Activated T-helper 1 cell treated with anti-CD3 and anti-CD28 coated beads, Interleukin-12 subunit alpha, Interleukin-12 subunit beta, Interleukin-2, Interleukin-4 antibody, amounts not matched to agents 30 ng/mL and 10 ng/mL and 1 ng/mL, durations not matched to agents 14 hours and 24 hours and 36 hours (primary cell): ENCODE measurements at regions not wholly inside any gene's neighbourhood (a gene's known extent, or its start where the extent isn't known, plus 50 kb on each side); places are given as distances from the start of the nearest gene placed in this dataset.

Experiments
- DNase-seq: peaks from one replicate; pipeline ENCODE4 v3.0.0; 2021; ENCODE audit warnings: low spot score
- H3K27ac Mint-ChIP-seq: one replicate; pipeline ENCODE4 v1.8.0; 2021; ENCODE audit warnings: mild to moderate bottlenecking, mixed read lengths
- H3K27me3 Mint-ChIP-seq: one replicate; pipeline ENCODE4 v1.8.0; 2022; ENCODE audit warnings: mild to moderate bottlenecking, moderate library complexity, mixed read lengths; ENCODE audit not compliant: insufficient read depth
- H3K36me3 Mint-ChIP-seq: one replicate; pipeline ENCODE4 v1.8.0; 2021; ENCODE audit warnings: low read depth, mixed read lengths
- H3K4me1 Mint-ChIP-seq: one replicate; pipeline ENCODE4 v1.8.0; 2021; ENCODE audit warnings: low read depth, mixed read lengths
- H3K4me3 Mint-ChIP-seq: one replicate; pipeline ENCODE4 v1.8.0; 2021; ENCODE audit warnings: mild to moderate bottlenecking, moderate library complexity, mixed read lengths
- H3K9me3 Mint-ChIP-seq: one replicate; pipeline ENCODE4 v1.8.0; 2021; ENCODE audit warnings: mixed read lengths
- intact Hi-C: fragments of 100-400 bp; cut with micrococcal nuclease; formaldehyde crosslinking; loops from one replicate; pipeline ENCODE4 v1.15.1; 2024

DNA sequence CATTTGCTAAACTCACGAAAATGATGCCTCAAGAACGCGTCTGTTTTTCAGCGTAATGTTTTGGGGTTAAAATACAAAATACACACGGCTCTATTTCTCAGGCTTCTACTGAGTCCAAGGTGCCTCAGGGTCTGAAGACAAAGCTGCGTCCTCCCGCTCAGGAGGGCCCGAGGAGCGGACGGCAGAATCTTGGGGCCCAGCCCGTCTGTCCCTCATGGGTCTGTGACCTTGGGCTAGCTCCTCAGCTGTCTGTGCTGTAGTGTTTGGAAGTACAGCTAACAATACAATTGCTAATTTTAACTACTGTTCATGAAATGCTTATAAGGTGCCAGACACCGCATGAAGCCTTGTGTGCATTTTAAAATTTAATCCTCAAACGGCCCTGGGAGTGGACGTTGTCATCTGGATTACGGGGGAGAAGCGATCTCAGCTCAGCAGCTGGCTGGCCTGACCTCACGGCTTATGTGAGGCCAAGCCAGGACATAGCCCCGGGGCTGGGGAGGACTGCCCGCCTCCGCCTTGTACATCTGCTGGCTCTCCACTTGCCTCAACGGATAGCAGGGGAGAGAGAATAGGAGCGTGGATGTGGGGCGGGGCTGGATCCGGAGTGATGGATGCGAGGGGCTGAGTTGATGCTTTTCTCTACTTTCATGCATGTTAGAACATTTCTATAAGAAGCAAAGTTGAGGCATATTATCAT lies 357.4 kb downstream of the GLRX3 start:
- H3K9me3 Mint-ChIP-seq: no peaks in the 10 kb centered on the region
- DNase-seq: no peak
- no peaks in the 10 kb centered on the region for H3K4me1 Mint-ChIP-seq
- no peaks in the 10 kb centered on the region for H3K36me3 Mint-ChIP-seq
- H3K27me3 Mint-ChIP-seq: no peaks in the 10 kb centered on the region
- no peak overlapping the region for H3K27ac Mint-ChIP-seq
- intact Hi-C loops: no loop called here
- H3K4me3 Mint-ChIP-seq: no peak overlapping the region

DNA sequence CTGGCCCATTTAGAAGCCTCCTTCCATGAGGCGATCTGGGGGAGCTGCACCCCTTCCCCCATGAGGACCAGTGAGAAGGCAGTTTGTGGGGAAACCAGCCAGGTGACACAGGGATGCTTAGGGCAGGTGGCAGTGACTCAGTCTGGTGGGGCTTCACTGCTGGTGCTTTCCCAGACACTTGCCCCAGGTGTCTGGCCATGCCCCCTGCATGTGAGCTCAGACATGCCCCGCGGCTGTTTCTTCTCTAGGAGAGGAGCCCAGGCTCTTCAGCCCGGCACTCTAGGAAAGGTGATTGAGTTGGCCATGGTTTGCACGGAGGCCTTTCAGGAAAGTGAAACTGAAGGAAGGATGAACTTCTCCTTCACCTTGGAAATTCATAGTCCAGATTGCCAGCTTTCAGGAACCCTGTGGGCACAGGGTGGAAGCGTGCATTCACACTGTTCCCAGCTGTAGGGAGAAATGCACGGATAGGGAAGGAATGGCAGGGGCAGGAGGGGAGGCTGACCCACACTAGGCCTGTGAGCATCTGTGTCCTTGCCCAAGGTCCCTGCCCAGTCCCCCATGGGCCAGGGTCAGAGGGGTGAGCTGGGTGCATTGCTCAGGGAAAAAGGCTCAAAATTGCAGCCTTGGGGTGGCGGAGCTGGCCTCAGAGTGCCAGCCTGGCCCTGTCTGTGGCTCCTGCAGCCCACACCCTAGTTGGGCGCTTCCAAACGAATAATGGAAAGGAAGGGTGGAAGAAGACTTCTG lies 359.1 kb downstream of the GLRX3 start:
- no peaks in the 10 kb centered on the region for H3K9me3 Mint-ChIP-seq
- no peak overlapping the region for H3K4me3 Mint-ChIP-seq
- no peak overlapping the region for H3K27ac Mint-ChIP-seq
- DNase-seq: no peak
- intact Hi-C loops: no loop called here
- no peaks in the 10 kb centered on the region for H3K27me3 Mint-ChIP-seq
- no peaks in the 10 kb centered on the region for H3K4me1 Mint-ChIP-seq
- no peaks in the 10 kb centered on the region for H3K36me3 Mint-ChIP-seq

DNA sequence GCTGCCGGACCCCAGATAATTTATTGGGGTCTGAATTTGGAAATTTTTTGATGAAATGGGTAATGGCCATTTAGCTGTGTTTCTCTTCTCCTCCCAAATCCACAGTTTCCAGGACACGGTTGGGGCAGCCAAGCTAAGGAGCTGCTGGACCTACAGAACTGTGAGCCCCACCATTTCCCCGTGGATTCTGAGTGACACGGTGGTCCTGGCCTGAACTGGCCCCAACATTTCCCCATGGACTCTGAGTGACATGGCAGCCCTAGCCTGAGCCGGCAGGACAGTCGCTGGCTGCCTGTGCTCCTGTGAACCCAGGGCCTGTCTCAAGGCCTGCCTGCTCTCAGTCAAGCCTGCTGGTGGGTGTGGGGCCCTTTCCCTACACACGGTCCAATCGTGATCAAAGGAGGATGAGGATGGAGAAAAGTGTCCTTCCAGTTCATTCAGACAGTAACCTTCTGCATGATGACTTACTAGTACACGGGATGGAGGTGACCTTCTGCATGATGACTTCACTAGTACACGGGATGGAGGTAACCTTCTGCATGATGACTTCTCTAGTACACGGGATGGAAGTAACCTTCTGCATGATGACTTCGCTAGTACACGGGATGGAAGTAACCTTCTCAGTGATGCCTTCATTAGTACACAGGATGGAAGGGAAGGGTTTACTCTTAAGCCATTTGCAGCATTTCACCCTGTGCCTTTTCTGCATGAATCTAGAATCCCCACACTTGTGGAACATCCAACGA lies 359.9 kb downstream of the GLRX3 start:
- Mint-ChIP-seq H3K27me3 (no peaks in the 10 kb centered on the region), H3K9me3 (no peaks in the 10 kb centered on the region), H3K4me3 (no peak overlapping the region), H3K27ac (no peak overlapping the region), H3K4me1 (no peaks in the 10 kb centered on the region), H3K36me3 (no peaks in the 10 kb centered on the region)
- no peak for DNase-seq
- intact Hi-C loops: no loop called here

DNA sequence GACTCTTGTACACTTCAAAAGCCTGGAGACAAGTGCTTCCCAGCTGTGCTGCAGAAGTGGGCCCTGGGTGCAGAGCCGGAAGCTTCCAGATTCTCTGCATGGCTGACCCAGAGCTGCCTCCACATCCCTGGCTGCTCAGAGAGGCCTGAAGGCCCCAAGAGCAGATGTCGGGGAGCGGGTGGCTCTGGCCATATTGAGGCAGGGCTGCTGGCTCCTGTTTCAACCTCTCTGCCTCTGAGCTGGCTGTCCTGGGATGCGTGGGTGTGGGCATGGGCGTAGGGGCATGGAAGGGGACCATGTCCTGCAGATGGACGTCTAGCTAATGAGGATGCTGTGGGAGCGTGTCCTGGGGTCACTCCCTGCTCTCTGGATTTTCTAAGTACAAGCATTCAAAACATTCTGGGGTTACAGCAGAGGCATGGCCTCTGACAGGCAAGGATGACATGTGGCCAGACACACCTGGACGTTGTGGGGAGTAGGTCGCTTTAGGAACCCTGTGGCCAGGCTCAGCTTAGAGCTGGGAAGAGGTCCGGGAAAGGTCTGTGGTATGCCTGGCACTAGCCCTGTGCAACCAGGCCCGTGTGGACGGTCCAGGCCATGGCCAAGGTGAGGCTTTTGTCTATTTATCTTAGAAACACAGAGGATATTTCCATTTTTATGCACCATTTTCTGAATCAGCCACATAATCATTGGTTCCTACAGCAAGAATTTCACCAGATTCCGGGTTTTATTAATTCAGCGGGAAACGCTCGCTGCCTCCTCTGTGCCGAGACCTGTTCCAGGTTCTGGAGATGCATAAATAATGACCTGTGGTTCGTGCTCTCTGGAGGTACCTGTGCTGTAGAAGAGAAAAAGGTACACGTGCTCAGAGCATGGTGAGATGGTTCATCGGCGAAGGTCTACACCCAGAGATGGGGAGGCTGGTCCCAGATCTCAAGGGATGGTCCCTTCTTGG lies 361.1 kb downstream of the GLRX3 start:
- Mint-ChIP-seq H3K4me1 (no peaks in the 10 kb centered on the region), H3K27me3 (no peaks in the 10 kb centered on the region), H3K4me3 (no peak overlapping the region), H3K9me3 (no peaks in the 10 kb centered on the region), H3K36me3 (no peaks in the 10 kb centered on the region), H3K27ac (no peak overlapping the region)
- intact Hi-C loops: no loop called here
- DNase-seq: no peak

DNA sequence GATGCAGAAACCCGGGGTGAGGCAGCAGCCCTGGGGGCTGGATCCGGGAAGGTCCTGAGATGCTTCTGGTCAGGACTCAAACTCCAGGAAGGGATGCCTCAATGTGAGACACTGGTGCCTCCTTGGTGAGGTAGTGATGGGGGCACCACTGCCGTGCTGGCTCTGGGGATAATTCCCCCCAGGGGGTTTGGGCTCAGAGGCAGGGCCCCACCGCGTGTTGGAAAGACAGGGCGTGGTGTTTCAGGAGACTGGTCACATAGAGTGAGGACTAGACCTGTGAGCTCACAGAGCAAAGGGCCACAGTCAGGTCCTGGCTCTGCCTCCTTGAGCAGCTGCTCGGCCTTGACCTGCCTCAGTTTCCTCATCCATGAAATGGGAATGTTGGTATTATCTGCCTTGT lies 361.9 kb downstream of the GLRX3 start:
- Mint-ChIP-seq H3K27me3 (no peaks in the 10 kb centered on the region), H3K27ac (no peak overlapping the region), H3K4me1 (no peaks in the 10 kb centered on the region), H3K36me3 (no peaks in the 10 kb centered on the region), H3K9me3 (no peaks in the 10 kb centered on the region), H3K4me3 (no peak overlapping the region)
- DNase-seq: no peak
- intact Hi-C loops: no loop called here

DNA sequence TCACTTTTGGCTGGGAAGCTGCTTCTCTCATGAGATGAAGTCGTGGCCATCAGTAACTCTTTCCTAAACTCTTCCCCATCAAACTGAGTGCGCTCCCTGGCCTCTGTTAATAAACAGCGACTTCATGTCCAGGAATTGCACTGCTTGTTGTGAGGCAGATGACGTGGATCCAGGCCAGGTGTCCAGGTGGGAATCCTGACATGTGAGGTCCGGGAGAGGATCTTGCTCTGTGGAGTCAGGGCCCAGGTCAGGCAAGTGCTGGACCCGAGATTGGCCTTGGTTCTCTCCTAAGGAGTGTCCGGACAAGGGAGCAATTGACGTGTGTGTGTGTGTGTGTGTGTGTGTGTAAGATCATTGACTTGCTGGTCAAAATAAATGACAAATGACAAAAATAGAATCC lies 362.7 kb downstream of the GLRX3 start:
- H3K36me3 Mint-ChIP-seq: no peaks in the 10 kb centered on the region
- H3K4me3 Mint-ChIP-seq: no peak overlapping the region
- no peaks in the 10 kb centered on the region for H3K27me3 Mint-ChIP-seq
- intact Hi-C loops: no loop called here
- H3K9me3 Mint-ChIP-seq: no peaks in the 10 kb centered on the region
- no peak for DNase-seq
- no peak overlapping the region for H3K27ac Mint-ChIP-seq
- H3K4me1 Mint-ChIP-seq: no peaks in the 10 kb centered on the region

DNA sequence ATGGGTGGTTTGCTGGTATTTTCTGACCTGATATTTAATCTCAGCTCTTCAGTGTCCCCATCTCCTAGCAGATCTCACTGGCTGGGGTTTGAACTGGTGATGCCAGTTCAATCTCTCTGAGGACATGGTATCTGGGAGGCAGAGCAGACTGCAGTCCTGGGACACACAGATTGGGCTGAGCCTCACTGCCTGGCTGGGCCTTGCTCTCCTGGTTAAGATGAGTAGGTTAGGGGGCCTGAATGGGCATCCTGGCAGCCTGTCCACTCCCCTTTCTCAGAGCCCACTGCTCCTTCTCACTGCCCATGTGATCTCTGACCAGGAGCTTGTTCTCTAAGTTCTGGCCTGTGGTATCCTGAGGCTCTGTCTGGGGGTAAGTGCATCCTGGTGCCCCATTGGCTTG lies 363.4 kb downstream of the GLRX3 start:
- no peak overlapping the region for H3K4me3 Mint-ChIP-seq
- H3K9me3 Mint-ChIP-seq: no peaks in the 10 kb centered on the region
- no peaks in the 10 kb centered on the region for H3K36me3 Mint-ChIP-seq
- H3K4me1 Mint-ChIP-seq: no peaks in the 10 kb centered on the region
- H3K27ac Mint-ChIP-seq: no peak overlapping the region
- no peaks in the 10 kb centered on the region for H3K27me3 Mint-ChIP-seq
- no peak for DNase-seq
- intact Hi-C loops: no loop called here

DNA sequence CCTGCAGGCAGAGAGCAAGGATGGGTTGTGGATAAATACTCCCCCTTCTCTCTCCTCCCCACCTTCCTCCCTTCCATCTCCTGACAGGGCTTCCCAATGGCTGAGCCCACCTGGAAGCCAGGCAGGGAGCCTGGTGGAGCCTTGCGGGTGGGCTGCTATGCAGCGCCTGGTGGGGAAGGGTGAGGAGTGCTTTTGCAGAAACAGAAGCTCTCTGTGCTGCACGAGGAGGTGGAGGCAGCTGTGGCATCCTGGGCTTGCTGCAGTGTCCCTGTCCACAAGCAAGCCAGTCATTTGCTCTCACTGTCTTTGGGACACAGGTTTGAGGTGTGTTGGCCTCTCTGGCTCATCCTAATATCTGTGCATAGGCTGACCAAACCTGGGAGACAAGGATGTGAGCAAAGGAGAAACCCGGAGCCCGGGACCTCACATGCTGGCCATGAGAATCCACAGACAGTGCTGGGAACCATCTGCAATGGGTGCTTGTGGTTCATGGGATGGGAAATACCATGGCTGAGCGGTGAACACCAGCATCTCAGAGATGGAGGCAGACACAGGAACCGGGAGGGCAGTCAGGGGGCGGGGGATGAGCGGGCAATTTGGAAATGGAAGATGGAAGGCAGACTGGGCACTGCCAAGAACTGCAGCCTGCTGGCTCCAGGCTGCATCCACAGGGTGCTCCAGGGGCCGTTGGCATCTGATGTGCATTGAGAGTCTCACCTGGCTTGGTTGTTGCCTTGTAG lies 364.2 kb downstream of the GLRX3 start:
- no peak for DNase-seq
- Mint-ChIP-seq H3K36me3 (no peaks in the 10 kb centered on the region), H3K4me1 (no peaks in the 10 kb centered on the region), H3K9me3 (no peaks in the 10 kb centered on the region), H3K27me3 (no peaks in the 10 kb centered on the region), H3K4me3 (no peak overlapping the region), H3K27ac (no peak overlapping the region)
- intact Hi-C loops: no loop called here

DNA sequence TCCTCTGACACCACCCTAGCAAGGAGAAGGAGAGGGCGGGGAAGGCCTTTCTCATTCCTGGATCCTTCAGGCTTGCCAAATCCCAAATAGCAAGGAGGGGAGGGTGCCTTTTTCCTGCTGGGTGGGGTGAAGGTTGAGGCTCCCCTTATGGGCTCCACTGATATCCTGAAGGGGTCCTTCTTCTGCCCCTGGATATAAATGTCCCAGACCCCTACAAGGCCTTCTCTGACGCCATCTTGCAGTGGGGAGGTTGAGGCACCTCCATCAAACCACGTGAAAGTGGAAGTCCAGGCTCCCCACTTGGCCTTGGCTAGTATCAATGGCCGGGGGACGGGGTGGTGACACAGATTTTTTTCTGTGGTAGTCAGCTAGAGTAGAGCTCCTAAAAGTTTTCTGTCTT lies 371.3 kb downstream of the GLRX3 start:
- intact Hi-C loops: no loop called here
- Mint-ChIP-seq H3K9me3 (no peaks in the 10 kb centered on the region), H3K27me3 (no peaks in the 10 kb centered on the region), H3K4me3 (no peak overlapping the region), H3K4me1 (no peaks in the 10 kb centered on the region), H3K27ac (no peak overlapping the region), H3K36me3 (no peaks in the 10 kb centered on the region)
- DNase-seq: no peak

DNA sequence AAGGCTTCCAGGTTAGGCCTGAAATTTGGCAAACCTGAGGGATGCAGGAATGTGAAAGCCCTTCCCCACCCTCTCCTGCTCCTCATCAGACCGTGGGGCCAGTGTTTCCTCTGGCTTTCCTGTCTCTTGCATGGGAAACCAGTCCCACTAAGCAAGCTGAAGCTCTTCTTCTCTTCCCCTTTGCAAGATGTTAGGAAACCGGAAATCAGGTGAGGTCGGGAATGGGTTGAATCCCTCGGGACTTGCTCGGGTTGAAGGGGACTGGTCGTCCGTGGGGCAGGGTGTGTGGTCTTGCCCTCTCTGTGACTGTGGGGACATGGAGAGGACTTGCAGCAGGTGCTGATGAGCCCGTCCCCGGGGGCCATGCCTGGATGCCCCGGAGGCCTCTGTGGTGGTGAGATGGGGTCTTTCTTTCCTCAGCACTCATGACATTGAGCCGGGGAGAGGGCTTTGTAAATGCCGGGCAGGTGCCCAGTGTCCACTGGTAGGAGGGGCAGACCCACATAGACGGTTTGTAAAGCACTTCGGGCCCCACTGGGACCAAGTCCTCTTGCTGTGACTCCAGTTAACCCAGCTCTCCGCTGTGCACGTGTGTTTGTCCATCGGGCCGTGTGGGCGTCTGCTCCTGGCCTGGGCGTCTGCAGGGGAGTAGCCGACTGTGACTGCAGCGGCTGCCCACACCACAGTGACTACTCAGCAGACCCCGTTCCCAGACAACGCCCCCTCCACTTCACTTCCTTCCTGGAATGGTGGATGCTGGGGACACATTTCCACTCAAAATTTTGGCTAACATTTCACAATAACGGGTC lies 373.9 kb downstream of the GLRX3 start:
- H3K27me3 Mint-ChIP-seq: peaks cover 1% of the 10 kb centered on the region
- no peaks in the 10 kb centered on the region for H3K4me1 Mint-ChIP-seq
- H3K4me3 Mint-ChIP-seq: no peak overlapping the region
- H3K9me3 Mint-ChIP-seq: no peaks in the 10 kb centered on the region
- no peaks in the 10 kb centered on the region for H3K36me3 Mint-ChIP-seq
- no peak overlapping the region for H3K27ac Mint-ChIP-seq
- no peak for DNase-seq
- intact Hi-C loops: no loop called here

DNA sequence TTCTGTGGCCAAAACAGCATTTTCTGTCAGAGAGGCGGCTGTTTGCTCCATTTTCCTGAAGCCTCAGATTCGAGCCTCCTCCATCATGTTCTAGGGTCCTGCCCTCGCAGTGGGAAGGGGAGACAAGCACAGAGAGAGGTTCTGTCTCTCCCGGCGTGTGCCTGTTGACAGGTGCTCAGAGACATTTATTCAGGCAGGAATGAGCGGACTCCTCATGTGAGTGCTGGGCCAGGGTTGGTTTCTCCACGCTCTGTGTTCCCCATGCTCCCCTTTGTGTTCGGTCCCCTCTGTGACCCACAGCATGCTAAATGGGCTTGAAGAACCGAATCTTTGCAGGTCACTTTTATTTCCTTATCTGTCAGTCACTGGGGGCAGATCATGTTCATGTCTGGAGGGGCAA lies 374.6 kb downstream of the GLRX3 start:
- Mint-ChIP-seq H3K36me3 (no peaks in the 10 kb centered on the region), H3K9me3 (no peaks in the 10 kb centered on the region), H3K4me3 (no peak overlapping the region), H3K27me3 (peaks cover 1% of the 10 kb centered on the region), H3K4me1 (no peaks in the 10 kb centered on the region), H3K27ac (no peak overlapping the region)
- DNase-seq: no peak
- intact Hi-C loops: no loop called here
